ENCODE measurements at regions not wholly inside any gene's neighbourhood (a gene's known extent, or its start where the extent isn't known, plus 50 kb on each side); places are given as distances from the start of the nearest gene placed in this dataset.

DNA sequence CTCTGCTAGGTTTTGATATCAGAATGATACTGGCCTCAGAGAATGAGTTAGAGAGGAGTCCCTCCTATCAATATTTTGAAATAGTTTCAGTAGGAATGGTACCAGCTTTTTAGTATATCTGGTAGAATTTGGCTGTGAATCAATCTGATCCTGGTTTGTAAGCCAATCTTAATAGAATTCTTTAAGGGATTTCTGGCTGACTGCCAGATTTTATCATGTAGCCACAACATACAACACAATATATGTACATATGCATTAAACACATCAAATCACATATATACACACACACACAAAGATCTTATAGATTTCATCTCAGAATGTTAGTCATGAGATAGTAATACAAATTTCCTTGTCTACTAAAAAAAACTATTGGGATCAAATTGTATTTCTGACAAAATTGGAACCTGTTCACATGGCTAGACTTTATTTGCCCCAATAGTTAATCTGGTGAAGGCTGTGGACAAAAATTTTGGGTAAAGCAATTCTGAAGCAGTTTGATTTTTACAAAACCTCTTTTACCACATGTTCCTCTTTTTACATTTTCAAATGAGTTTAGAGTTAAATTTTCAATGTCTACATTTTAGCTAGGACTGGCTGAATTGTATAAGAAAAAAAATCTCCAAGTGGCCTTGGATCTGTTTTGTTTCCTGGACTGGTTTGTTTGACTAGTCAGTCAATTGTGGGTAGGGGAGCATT, 151.7 kb downstream of the FASLG start:
- no peak for DNase-seq

DNA sequence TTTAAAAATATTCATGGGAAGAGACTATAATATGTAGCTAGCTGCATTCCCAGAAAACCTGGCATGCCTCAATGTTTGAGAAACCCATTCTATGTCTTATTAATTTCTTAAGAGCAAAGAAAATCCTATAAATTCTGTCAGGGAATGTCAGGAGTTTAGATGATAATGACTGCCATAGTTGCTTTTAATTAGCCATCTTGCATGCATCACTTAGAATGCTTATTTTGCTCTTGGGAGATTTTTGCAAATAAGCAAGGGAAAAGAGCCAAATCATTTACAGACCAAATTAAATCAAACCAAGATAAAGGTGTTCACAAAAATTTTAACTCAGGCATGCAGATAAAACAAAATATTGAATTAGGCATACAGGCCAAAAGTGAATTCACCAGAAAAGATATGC, 152.8 kb downstream of the FASLG start:
- DNase-seq, result no peak

DNA sequence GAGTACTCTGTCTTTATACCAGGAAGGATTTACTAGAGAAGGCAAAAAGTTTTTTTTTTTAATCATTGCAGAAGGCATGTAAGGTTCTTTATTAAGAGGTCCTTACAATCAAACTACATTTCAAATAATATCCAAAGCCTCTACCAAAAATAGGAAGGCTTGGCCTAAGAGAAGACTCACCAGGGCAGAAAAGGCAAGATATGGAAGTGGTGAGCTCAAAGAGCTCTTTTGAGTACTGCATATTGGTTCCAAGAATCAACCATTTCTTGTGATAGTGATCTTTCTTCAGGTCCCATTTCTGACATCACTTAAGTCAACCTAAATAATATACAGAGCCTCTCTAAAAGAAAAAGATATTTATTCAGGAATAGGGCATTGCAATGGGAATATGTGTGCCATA, 153.2 kb downstream of the FASLG start:
- no peak for DNase-seq

DNA sequence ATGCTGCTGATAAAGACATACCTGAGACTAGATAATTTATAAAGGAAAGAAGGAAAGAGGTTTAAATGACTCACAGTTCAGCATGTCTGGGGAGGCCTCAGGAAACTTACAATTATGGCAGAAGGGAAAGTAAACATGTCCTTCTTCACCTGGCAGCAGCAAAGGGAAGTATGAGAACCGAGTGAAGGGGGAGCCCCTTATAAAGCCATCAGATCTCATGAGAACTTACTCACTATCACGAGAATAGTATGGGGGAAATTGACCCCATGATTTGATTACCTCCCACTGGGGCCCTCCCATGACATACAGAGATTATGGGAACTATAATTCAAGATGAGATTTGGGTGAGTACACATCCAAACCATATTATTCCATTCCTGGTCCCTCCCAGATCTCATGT, 154.4 kb downstream of the FASLG start:
- no peak for DNase-seq

DNA sequence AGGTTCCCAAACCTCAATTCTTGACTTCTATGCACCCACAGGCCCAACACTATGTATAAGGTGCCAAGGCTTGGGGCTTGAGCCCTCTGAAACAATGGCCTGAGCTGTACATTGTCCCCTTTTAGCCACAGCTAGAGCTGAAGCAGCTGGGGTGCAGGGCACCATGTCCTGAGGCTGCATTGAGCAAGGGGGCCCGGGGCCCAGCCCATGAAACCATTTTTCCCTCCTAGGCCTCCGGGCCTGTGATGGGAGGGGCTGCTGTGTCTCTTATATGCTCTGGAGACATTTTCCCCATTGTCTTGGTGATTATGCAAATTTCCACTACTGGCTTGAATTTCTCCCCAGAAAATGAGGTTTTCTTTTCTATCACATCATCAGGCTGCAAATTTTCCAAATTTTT, 155.5 kb downstream of the FASLG start:
- DNase-seq, result no peak

DNA sequence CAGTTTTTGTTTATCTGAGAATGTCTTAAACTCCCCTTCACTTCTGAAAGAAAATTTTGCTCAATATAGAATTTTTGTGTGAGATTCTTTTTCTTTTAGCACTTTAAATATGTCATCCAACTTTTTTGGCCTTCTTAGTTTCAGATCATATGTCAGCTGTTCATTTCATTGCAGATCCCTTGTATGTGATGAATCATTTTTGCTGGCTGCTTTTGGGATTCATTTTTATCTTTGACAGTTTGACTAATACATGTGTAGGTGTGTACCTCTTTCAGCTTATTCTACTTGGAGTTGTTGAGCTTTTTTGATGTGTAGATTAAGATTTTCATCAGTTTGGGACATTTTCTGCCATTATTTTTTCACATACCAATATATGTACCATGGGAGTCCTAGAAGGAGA, 156.8 kb downstream of the FASLG start:
- peak; percentile 64 for DNase-seq

DNA sequence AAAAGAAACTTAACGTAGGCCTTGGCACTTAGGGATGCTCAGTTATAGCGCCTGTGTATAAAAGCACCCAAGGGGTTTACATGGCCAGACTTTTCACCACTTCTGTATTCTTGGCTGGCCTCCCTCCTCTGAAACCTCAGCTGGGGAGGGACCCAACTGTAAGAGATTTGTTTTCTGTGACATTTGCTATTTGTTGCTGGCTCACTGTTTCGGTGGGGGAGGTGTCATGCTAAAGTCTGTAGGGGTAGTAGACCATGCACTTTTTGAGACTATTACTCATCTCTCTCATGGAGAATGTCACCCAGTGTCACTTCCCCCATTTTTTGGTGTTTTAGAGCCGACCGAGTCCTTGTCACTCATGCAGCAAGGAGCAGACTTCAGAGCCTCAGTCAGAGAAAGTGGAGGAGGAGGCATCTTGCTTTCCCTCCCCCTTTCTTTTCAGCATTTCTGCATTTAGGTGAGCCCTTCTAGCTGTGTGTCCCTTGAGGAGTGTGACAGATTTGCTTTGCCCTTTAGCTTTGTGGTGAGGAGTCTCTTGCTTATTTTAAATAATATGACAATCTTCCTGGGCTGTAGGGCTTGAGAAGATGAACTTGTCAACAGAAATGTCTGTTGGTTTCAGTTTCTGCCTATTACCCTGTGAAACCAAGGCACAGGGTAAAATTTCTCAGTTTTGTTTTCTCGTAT, 160.1 kb downstream of the FASLG start:
- no peak for DNase-seq

DNA sequence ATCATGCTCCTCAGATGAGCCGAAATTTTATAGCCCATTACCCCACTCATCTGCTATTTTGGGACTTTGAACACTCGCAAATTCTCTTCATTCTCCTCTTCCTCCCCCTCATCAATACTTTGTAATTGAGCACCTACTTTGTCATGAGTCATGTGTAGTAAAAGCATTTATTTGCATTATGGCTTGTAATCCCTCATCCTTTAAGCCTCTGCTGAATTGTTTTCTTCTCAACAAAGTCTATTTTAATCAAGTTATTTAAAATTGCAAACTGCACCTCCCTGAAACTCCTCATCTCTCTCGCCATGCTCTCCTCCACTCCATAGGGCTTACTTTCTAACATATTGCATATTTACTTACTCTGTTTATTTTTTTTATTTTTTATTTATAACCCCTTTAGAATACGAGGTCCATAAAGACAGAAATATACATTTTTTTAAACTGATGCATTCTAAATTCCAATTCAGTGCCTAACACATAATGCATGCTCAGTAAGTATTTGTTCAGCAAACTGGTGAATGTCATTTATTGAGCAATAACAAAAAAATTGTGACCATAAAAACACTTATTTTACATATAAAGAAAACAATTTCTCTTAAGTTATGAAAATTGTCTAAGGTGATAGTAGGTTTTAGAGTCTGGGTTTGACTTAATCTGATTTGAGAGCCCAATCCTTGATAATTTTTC, 161.7 kb downstream of the FASLG start:
- DNase-seq, result no peak

DNA sequence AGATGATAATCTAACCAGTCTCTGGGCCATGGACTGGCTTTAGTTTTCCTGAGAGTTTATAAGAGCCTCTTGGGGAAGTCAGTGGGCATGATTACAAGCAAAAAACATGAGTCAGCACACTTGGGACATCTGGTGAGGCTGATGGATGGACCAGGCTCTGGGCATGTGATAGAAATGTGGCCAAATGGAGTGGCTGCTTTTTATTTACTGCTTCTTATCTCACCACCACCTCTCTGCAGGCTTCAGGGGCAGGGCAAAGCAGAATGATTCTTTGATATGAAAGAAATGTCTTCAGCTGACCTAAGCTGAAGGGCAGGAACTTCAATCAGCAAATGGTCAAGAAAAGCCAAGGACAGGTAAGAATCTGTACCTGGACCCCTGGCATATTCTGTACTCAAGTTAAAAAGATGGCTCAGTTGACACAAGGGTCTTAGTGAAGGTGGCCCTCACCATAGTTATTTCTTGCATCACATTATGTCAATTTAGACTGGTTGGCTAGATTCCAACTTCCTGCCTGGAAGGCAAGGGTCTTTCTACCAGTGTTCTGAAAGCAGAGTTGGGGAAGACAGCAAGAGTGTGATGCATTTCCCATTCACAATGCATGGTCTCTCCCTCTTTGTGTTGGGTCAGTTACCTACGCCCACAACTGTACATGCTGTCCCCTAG, 162.8 kb downstream of the FASLG start:
- DNase-seq, result peak; percentile 70

DNA sequence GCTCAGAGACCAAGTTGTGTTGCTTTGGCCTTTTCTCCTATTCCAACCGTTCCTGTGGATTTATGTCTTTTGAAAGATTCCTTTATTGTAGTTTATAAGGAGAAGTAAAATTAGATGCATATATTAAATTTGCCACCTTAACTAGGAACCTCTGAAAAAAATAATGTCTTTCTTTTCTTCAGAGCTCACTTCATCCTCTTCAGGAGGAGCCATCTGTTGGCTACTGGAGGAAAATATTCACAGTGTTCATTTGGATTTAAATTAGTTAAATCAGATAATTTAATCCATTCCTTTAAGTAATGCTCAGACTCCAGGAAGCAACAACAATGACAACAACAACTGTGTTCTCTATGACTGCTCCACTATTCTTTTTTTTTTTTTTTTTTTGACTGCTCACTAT, 164.0 kb downstream of the FASLG start:
- no peak for DNase-seq

DNA sequence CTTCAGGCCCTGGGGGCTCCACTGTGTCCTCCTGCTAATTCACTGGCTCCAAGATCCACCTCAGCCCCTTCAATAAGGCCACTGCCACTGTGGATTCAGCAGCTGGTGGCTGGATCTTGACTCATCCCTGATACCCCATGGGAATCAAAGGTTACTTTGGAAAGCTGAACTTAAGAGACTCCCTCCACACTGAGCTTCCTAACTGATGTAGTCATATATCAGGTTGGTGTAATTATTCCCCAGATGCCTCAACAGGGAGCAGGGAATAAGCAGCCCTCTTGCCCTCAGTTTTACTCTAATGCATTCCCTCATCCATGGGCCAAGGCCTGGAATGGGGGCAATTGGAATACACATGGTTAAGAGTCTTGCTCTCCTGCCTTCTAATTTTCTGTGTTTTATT, 164.6 kb downstream of the FASLG start:
- peak; percentile 55 for DNase-seq

DNA sequence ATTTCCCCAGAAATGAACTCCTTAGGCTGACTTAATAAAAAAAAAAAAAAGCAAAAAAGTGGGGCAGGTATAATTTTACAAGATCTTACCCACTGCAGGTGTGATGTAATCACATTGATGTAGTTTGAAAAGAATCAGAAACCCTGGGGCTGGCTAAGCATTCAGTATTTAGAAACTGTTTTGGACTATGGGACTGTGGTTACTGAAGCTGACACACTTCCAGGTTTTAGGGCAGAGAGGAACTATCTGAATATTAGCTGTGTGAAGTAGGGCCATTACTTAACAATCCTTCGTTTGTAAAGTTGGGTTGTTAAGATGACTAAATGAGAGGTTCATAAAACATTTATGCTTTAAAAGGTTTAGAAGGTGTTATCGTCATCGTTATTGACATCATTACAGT, 165.3 kb downstream of the FASLG start:
- peak; percentile 22 for DNase-seq

DNA sequence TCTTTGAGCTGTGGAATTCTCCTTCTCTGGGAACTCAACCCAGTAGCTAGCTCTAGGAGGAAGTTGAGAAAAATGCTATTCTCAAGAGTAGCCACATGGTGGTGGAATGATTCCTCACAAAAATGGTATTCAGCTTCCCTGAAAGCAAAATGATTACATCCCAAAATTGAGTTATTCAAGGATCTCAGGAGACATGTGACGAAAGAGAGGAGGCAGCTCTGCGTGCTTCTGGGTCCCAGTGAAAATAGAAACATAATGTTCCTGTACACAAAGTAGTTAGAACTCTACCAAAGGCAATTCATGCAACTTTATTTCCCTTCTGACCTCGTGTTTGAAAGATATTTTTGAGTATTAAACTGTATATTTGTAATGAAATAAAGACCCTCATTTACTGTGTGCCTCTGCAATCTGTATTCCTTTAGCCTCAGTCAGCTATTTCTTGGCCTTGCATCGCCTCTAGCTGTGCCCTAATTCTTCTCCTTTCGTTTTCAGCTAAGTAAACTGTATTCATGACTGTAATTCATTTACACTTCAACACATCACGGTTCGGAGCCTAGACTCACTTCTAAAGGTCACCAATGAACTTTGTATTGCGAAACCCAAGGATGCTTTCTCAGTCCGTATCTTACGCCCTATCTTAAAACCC, 167.3 kb downstream of the FASLG start:
- peak; percentile 77 for DNase-seq

DNA sequence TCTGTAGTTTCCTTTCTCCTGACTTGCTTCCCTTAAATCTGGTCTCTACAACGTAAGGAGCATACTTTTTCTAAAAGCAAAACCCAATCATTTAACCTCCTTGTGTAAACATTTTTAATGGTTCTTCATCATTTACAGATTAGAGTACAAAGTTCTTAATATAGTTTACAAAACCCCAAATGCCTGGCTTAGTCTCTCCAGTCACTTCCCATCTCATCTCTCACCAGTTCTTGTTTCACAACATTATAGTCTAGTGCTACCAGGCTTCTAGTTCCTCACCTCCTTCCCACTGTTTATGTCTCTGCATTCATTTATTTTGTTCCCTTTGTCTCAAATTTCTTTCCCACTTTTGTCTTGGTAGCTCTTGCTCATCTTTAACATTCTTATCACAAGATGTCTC, 168.4 kb downstream of the FASLG start:
- DNase-seq, result no peak

DNA sequence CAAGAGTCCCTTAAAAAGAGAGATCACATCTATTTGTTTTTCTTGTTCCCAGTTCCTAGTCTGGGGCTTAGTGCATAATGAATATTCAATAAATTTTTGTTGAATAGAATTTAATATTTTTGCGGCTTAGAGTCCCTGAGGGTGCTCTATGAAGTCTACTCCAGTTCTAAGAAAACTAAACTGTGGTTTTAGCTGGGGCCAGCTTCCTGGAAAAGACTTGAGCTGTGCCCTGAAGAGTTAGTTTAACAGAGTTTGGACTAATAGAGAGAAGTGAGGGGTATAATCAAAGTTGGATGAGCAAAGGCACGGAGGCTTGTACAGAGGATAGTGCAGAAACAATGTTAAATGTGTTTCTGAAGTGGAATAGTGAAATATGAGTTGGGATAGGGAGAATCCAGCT, 168.9 kb downstream of the FASLG start:
- DNase-seq, result no peak

DNA sequence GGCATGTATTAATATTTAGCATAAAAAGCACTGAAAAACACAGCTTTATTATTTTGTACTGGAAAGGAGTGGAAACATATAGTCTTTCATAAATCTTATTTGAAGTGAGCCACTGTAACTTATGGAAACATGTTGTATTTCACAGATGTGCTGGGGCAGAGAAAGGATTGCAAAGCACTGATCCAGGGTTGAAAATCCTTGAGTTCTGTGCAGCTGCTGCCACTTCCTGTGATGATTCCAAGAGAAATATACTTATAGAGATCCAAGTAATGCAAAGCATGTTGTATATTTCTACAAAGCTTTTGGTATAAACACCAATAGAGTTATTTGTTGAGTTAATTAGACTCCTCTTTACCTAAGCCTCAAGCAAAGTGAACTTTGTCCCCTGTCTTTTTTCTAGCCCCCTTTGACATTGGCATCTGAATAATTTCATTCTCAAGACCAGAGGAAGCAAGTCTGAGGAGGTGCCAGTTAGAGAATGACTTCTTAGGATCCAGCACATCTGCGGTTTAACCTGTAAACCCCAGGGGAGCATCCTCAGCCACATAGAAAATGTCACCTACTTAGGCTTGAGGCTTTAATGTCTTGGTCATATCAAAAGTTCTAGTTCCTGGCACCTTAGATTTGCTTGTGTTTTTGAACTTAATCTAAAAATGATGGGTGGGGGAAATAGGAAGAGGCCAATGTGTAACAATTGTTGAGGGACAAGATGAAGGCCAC, 173.3 kb downstream of the FASLG start:
- DNase-seq, result no peak

DNA sequence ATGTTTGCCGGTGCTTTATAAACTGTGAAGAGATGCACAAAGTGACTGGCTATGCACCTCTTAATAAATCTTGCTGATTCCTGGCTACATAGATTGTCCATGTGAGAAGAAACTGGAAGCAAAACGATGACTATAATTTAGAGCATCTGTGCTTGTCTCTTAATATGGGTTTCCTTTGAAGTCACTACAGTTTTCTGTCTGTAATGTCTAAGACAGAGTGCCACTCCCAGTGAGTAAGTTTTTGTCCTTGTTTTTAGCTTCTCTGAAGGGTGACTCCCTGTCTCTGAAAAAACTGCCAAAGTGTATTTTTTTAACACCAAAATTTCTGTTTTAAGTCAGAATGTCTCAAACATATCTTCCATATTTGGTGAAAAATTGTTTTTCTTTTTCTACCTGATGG, 175.1 kb downstream of the FASLG start:
- DNase-seq, result no peak

DNA sequence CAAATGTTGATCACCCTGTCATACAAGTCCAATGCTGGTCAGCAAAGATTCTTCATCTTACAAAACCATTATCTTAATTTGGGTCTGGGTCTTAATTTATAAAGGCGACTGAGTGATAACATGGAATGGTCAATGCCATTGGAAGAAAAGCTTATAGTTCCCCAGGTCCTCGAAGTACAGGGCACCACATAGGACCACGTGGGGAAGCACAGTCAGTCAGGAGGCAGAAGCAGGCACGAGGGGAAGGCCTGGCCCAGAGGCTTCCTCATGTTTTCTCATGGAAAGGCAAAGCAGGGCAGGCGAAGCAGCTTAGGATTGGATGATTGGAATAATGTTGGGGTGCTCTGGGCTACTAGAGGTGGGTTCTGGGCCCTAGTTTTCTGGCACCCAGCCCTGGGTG, 175.7 kb downstream of the FASLG start:
- no peak for DNase-seq

DNA sequence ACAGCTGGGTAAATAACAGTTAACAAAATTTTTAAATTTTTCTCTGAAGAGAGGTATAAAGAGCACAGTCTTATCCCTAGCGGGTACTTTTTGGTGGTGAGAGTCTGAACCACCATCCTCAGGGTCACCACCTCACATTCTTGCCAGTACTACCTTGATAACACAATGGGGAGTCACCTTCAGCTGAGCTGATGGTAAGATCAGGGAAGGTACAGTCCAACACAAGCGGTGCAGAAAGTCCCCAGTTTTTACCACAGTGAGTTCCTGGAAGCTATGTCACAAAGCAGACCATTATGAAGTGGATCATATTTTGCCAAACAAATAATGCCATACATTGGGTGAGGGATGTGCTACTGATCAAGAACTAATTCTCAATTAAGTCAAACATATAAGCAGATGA, 176.9 kb downstream of the FASLG start:
- DNase-seq, result no peak

DNA sequence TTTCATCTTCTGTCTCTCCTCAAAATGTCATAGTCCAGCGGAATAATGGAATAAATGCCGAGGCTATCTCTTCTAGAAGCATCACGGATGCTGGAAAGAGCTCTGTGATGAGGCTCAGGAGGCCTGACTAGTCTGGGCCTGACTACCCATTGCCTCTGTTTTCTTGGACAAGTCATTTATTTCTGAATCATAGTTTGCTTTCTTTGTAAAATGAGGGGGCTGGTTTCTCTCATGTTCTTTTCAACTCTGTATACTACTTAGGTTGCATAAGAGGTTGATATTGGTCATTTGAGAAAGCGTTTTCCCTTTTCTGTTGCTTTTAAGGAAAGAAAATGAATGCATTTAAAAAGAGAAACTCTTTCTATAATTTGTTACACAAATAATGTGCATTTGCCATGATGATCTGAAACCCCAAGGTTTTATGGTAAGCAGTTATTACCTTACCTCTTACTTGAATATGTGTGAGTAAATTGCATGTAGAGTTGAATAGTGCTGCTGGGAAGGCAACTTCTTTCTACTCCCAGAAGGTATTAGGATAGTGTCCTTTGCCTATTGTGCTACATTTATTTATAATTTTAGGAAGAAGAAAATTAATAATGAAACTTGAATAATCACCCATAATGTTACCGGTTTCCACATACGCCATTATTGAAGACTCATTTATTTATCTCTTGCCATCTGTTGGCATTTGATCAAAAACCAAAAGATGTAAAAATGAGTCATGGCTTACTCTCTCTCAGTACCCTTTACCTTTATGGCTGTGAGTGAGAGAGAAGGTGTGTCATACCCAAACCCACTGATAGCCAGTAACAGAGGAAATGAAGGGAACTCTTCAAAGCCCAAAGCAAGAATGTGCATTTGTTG, 179.1 kb downstream of the FASLG start:
- peak; percentile 52 for DNase-seq

DNA sequence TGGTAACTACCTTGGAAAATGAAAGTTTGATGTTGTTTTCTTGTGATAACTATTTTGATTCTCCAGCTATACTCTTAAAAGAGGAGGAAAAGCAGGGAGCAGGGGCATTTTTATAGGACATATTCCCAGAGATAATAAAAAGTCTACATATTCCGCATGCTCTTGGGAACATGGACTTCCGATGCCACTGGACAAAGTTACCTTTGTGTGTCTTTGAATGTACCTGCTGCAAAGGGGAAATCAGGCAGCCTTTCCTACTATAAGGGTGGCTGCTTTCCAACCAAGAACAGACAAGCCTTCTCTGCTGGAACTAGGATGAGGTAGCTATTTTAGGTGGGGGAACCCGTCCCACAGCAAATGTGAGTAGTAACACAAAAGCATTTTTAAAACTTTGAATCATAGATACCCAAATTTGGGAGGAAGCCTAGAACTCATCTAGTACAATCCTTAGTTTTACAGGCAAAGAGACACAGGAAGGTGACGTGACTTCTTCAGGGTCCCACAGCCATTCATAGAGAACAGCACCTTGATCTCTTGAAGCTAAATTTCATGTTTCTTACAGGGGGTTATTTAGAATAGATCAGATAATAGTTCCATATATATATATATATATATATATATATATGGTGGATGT, 179.9 kb downstream of the FASLG start:
- DNase-seq, result no peak

Data from NCI-H226 (cell line).